NCI-H2081 (cell line): ENCODE measurements at regions not wholly inside any gene's neighbourhood (a gene's known extent, or its start where the extent isn't known, plus 50 kb on each side); places are given as distances from the start of the nearest gene placed in this dataset.
"Not testable (repeated sequence)": the region's sequence is repeated elsewhere in the genome, so short reads cannot be mapped to it uniquely, and the experiment has no call there.

Experiments used
- DNase-seq, 2 experiments: peaks; one replicate each; lab custom pipeline; 2025; lab: John Stamatoyannopoulos, UW

DNA sequence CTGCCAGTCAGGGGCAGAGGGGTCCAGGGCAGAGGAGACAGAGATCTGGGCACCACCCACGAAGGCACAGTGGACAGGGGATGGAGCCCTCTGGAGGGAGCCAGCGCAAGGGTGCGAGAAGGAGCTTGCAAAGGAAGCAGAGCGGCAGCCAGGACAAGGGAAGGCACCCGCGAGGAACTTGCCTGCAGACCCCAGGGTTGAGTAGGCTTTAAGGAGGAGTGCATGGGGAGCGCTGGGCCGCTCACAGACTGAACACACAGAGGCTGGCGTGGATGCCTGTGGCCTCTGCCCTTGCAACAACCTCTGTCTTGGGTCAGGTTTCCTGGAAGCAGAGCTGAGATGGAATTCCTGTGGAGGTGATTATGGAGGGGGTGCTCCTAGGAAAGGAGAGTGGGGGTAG lies 374.4 kb downstream of the CNTNAP3B start:
- not testable (repeated sequence) for DNase-seq

- DNase-seq: not testable (repeated sequence)
These were observed 374.8 kb downstream of the CNTNAP3B start for GRCh38 chr9:41754403-41754802.

DNA sequence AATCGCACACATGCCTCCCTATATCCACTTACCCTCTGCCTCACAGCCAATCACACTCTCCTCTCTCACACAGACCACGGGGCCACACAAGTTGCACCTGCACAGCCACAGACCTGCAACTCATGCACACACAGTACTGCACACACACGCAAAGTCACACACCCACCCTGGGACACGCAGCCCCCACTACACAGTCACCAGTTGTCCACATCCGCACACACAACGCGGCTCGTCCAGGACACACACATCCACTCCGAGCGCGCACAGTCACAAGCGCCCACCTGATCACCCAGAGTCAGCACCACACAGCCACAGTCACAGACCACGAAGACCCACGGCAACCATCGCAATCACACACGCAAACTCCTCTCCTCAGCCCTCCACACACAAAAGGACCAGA lies 387.3 kb downstream of the CNTNAP3B start:
- DNase-seq: not testable (repeated sequence)

GRCh38 chr9:41741173-41741572 lies 388.1 kb downstream of the CNTNAP3B start:
- not testable (repeated sequence) for DNase-seq

GRCh38 chr9:41738681-41739080 lies 390.5 kb downstream of the CNTNAP3B start:
- not testable (repeated sequence) for DNase-seq

GRCh38 chr9:41699190-41699589 lies 430.0 kb downstream of the CNTNAP3B start:
- DNase-seq: not testable (repeated sequence)

GRCh38 chr9:41697080-41697479 lies 432.1 kb downstream of the CNTNAP3B start:
- not testable (repeated sequence) for DNase-seq

GRCh38 chr9:41679312-41679711 lies 449.9 kb downstream of the CNTNAP3B start:
- DNase-seq: not testable (repeated sequence)

DNA sequence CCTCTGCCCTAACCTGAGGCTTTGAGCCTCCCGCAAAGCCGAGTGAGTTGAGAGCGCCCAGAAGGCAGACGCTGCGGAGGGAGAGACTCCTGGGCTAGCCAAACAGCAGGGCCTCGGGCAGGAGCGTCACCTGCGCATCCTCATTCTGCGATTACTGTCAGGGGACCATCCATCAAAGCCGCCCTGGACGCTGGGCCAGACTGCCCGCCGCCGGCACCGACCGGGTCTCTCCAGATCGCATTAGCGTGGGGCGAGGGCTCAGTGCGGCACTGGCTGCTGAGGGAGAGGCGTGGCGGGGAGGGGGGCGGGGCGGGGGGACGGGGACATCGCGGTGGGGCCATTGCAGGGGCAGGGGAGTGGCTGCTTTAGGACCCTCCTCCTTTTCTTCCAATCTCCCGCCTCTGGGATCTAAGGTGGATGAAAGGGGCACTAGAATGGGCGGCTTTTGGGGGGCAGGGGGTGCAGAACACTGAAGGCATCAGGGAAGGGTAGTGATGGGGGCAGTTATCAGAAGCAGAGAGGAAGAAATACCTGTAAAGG lies 465.7 kb downstream of the CNTNAP3B start:
- DNase-seq: not testable (repeated sequence)

DNA sequence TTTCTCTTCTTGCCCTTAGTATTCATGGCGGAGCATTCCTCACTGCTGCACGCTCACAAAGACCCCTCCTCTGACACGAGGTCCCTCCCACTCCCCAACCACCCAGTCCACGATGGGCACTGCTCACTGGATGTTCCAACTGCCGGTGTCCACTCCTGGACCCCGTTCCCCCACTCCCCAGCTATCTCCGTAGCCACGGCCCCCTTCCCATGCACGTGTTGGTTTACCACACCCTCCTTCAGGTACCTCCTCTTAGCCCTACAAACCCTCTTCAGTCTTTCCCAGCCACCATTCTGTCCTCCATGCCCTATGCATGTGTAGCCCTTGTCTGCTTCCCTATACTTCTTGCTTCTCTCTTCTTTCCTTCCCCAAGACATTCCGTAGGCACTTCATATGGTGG lies 469.6 kb upstream of the ZNG1F start:
- not testable (repeated sequence) for DNase-seq

GRCh38 chr9:41658116-41658515 lies 469.0 kb upstream of the ZNG1F start:
- DNase-seq: not testable (repeated sequence)

DNA sequence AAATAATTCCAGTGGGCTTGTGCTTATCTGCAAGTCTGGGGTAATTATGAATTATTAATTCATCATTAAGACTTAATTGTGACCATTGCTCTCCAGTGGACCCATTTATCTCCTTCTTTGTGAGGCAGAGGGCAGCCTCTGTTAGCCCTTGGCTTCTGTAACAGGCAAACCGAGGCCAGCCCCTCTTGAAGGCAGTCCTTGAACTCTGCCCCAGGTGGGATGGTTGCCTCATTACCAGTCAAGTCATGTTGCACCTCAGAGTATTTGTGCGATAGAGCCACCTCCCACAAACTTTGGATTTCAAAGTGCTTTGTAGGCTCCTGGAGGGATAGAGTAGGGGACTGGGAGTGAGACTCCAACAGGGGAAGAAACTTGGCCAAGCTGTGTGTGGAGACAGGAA lies 468.0 kb upstream of the ZNG1F start:
- not testable (repeated sequence) for DNase-seq

- not testable (repeated sequence) for DNase-seq
These were observed 466.0 kb upstream of the ZNG1F start for GRCh38 chr9:41655071-41655554.

DNA sequence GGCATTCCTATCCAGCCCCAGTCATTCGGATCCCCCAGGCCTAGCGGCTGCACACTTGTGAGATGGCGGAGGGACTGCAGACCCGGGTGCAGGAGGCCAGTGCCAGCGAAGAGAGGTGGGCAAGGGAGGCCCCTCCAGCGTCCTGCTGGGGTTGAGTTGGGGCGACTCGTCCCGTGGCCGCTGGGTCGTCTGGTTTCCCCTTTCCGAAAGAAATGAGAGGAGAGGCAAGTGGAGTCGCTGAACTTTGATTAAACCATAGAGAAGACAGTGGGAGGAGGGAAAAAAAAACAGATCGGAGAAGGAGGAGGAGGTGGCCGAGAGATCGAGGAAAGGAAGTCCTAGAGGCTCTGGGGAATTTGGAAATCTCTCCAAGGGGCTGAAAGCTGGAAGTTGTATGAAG lies 465.2 kb upstream of the ZNG1F start:
- DNase-seq: not testable (repeated sequence)

DNA sequence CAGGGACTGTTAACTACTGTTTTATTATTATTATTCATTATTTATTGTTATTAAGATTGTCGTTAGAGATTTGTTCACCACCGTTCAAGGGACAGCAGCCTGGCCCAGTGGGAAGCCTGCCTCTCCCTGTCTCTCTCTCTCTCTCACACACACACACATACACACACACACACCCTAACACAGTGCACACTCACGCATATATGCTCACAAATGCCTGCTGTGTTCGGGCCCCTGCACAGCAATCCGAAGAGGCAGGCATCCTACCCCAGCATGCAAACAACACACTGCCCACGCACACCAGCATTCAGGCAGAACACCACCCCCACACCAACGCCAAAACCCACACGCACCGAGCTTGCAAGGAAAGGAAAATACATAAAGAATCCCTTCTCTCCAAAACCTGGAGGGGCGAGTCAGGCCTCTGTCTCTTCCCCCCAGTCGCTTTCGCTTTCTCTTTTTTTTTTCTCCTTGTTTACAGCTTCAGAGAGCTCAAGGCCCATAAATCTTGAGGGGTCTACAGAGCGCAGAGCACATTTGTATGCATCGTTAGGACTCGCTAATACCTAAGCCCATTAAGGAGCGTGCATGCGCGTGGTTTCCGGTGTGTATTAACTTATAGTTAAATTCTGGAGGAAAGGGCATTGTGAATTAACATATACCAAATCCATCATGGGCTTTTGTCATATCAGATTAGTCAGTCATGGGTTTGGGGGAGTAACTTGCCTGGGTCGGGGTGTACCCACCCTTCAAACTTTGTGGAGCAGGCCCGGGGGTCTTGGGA lies 464.6 kb upstream of the ZNG1F start:
- not testable (repeated sequence) for DNase-seq

GRCh38 chr9:41652800-41653199 lies 463.7 kb upstream of the ZNG1F start:
- DNase-seq: not testable (repeated sequence)

DNA sequence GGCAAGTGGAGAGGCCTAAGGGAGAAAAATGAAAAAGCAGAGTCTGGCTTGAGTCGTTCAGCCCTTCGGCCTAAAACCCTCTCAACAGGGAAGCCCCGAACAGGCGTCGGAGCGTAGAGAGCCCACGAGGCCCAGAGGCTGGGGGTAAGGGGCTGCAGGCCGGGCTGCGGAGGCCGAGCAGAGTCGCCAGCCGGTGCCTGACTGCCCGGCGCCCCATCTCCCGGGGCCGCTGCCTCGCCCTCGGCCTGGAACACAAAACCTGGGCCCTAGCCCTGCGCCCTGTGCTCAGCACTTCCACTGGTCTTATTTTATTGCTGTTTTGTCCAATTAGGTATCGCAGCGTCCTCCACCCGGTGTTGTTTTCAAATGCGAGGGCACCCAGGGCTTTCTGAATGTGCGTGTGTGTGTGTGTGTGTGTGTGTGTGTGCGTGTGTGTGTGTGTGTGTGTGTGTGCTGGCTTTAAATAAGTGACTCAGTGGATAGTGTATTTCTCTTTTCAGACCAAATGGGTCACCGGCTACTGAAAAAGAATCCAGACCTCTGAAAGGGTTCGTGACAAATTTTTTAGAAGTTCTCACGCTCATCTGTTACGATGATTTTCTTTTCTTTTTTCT lies 463.1 kb upstream of the ZNG1F start:
- DNase-seq: not testable (repeated sequence)

- not testable (repeated sequence) for DNase-seq
These were observed 461.0 kb upstream of the ZNG1F start for GRCh38 chr9:41650086-41650485.

GRCh38 chr9:41648564-41648963 lies 459.4 kb upstream of the ZNG1F start:
- not testable (repeated sequence) for DNase-seq

DNA sequence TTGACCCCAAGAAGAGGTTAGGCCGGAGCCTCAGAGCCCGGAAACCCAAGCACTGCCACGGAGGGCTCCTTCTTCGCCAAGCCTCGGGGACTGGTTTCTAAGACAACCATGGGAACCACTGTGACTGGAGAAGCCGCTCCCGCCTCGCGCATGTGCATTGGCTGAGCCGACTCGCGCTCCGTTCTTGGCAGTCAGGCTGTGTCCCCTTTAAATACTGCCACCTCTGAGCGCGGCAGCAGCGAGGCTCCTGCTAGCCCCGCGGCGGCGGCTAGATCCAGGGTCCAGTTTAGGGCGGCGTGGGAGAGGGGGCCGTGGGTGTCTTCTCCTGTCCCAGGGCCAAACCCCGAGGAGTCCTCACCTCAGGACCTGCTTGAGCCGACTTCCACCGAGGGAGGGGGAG lies 457.1 kb upstream of the ZNG1F start:
- DNase-seq: not testable (repeated sequence)

- peak; percentile 66 to 76 for DNase-seq
These were observed 454.6 kb upstream of the ZNG1F start for GRCh38 chr9:41643571-41644279.

GRCh38 chr9:41633726-41634125 lies 444.6 kb upstream of the ZNG1F start:
- DNase-seq: not testable (repeated sequence)
